HG02610 (cell line): ENCODE measurements at regions not wholly inside any gene's neighbourhood (a gene's known extent, or its start where the extent isn't known, plus 50 kb on each side); places are given as distances from the start of the nearest gene placed in this dataset.
"Not testable (repeated sequence)": the region's sequence is repeated elsewhere in the genome, so short reads cannot be mapped to it uniquely, and the experiment has no call there.

Source experiments
- ATAC-seq: cut with Tn5 transposase; IDR thresholded peaks from one replicate; pipeline ENCODE4 v1.9.1; 2021; ENCODE audit warnings: mild to moderate bottlenecking, moderate library complexity; ENCODE audit not compliant: unreplicated experiment

- ATAC-seq: no peak
Observed at GRCh38 chr12:66733321-66733720, 54.4 kb upstream of the GRIP1 start.

GRCh38 chr12:66733839-66734238 is 55.0 kb upstream of the GRIP1 start:
- no peak for ATAC-seq

- no peak for ATAC-seq
Observed at GRCh38 chr12:66735275-66735674, 56.4 kb upstream of the GRIP1 start.

GRCh38 chr12:66736931-66737330 is 58.1 kb upstream of the GRIP1 start:
- ATAC-seq: no peak

- ATAC-seq: no peak
Observed at GRCh38 chr12:66739266-66739665, 60.4 kb upstream of the GRIP1 start.

GRCh38 chr12:66739940-66740651 is 61.2 kb upstream of the GRIP1 start:
- ATAC-seq: no peak

GRCh38 chr12:66740732-66741131 is 61.9 kb upstream of the GRIP1 start:
- ATAC-seq: no peak

- no peak for ATAC-seq
Observed at GRCh38 chr12:66741919-66742318, 63.0 kb upstream of the GRIP1 start.

GRCh38 chr12:66742508-66743367 is 63.9 kb upstream of the GRIP1 start:
- ATAC-seq: no peak

GRCh38 chr12:66744461-66744860 is 65.6 kb upstream of the GRIP1 start:
- no peak for ATAC-seq

- ATAC-seq: no peak
Observed at GRCh38 chr12:66744956-66745383, 66.1 kb upstream of the GRIP1 start.

- ATAC-seq: no peak
Observed at GRCh38 chr12:66746489-66747201, 67.8 kb upstream of the GRIP1 start.

GRCh38 chr12:66751432-66752113 is 72.7 kb upstream of the GRIP1 start:
- ATAC-seq: no peak

- no peak for ATAC-seq
Observed at GRCh38 chr12:66753810-66754209, 74.9 kb upstream of the GRIP1 start.

GRCh38 chr12:66755727-66756395 is 77.0 kb upstream of the GRIP1 start:
- ATAC-seq: no peak

GRCh38 chr12:66756631-66757030 is 77.8 kb upstream of the GRIP1 start:
- no peak for ATAC-seq

- ATAC-seq: not testable (repeated sequence)
Observed at GRCh38 chr12:66760122-66760521, 81.2 kb upstream of the GRIP1 start.

- ATAC-seq: no peak
Observed at GRCh38 chr12:66763467-66763866, 84.6 kb upstream of the GRIP1 start.

GRCh38 chr12:66765204-66765603 is 86.3 kb upstream of the GRIP1 start:
- no peak for ATAC-seq

- no peak for ATAC-seq
Observed at GRCh38 chr12:66767536-66767935, 88.7 kb upstream of the GRIP1 start.
